GM19455 (cell line): ENCODE measurements at regions not wholly inside any gene's neighbourhood (a gene's known extent, or its start where the extent isn't known, plus 50 kb on each side); places are given as distances from the start of the nearest gene placed in this dataset.
"Not testable (repeated sequence)": the region's sequence is repeated elsewhere in the genome, so short reads cannot be mapped to it uniquely, and the experiment has no call there.

Experiments used
- ATAC-seq: cut with Tn5 transposase; IDR thresholded peaks from one replicate; pipeline ENCODE4 v1.9.1; 2021; ENCODE audit not compliant: unreplicated experiment

DNA sequence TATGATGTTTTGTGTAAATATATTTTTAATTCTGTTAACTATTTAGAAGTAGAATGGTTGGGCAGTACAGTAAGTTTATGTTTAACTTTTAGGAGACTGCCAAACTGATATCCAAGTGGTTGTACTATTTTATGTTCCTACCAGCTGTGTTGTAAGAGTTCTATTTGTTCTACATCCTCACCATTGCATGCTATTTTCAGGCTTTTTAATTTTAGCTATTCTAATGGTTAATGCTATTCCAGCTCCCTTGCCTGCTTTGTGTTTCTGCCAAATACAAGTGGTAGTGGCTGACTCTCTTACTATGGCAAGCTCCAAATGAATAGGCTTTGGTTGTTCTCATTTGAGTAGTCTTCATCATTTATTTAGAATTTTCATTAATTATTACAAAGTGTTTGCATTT, 476.4 kb downstream of the KIF4B start:
- no peak for ATAC-seq

DNA sequence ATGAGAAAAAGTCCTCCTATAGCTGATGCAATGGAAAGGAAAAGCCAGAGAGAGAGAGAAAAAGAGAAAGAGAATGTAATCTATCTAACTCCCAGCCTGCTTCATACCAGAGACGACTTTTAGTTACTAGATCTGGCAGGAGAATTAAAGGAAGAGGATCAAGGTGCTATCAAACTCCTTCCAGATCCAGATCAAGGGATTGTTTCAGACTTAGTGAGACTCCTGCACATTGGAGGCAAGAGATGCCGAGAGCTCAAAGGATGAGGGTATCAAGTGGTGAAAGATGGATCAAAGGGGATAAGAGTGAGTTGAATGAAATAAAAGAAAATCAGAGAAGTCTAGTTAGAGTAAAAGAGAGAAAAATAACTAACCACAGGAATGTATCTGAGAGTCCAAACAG, 478.6 kb downstream of the KIF4B start:
- ATAC-seq, result no peak

DNA sequence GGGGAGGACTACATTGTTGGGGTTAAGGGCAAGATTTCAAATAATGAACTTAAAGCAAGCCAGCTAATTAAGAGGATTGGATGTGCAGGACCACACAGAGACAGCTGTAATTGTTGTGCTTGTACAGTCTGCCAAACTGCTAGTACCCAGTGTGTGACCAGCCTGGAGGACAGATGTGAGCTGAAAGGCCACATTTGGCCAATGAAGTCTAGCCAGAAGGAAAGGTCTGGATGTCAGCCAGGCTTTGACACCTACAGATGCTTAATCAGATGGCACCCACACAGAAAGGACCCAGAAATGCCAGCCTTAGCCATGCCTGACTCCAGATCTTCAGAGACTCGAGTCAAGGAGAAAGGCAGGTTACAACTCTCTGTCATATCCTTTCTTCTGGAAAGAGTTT, 491.1 kb downstream of the KIF4B start:
- no peak for ATAC-seq

DNA sequence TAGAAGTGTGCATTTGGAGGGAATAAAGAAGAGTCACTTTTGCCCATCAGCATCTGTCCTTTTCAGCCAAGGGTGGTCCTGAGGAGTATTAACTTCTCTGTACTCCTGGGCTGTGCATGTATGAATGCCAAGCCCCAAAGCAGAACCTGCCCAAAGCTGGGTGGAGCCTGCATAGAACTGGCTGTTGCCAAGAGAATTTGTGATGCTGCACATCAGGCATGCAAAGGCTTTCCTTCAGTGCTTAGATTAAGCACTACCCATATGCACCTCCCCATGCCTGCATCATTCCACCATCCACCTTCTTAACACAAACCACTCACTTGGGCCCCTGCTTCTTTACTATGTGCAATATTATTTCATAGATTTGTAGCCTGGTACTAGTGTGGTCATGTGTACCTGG, 493.8 kb downstream of the KIF4B start:
- ATAC-seq, result no peak

DNA sequence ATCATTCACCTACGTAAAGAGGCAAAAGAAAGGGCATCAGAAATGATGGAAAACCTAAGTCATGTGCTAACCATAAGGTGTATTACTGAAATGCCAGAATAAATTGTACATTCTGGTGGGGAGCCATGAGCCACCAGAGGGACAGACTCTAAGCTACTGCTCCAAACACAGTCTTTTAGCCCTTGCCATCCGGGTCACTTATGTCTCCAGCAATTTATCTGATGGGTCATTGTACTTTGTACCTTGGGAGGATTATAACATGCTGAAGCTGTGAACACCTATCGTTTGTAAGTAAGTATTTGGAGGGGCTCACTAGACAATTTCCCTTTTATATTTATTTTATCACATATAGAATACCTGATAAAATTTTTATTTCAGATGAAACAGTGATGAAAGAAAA, 495.1 kb downstream of the KIF4B start:
- ATAC-seq, result no peak

DNA sequence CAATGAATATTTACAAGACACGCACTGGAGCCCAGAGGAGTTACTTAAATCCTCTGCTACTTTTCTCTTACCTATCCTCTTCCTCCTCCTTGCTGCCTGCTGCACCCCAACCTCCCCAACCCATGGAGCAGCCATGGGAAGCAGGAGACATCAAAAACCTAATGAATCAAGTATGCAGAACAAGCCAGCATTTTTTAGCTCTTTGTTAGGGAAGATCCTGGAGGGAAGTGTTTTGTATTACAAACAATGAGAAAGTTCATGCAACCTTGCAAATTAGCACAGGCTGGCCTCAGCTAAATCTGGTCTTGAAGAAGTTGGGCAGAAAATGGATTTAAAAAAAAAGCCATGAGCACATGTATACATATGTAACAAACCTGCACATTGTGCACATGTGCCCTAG, 498.8 kb downstream of the KIF4B start:
- ATAC-seq, result no peak

DNA sequence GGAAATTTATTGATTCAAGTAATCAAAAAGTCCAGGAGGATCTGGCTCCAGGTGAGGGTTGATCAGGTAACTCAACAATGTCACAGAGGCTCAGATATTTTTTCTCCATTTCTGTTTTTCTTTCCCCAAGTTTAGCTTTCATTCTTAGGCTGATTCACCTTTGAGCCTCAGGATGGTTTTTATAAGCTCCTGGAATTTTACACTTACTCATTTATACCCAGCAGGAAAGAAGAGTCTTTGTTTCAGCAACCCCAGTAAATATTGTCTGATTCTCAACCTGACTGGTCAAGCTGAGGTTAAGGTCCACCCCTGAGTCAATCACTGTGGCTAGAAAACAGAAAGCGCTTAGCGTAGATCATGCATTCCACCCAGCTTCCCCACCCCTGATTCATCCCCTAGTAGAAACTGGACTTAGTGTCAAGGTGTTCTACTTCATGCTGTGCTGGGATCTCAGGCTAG, 500.6 kb downstream of the KIF4B start:
- no peak for ATAC-seq

DNA sequence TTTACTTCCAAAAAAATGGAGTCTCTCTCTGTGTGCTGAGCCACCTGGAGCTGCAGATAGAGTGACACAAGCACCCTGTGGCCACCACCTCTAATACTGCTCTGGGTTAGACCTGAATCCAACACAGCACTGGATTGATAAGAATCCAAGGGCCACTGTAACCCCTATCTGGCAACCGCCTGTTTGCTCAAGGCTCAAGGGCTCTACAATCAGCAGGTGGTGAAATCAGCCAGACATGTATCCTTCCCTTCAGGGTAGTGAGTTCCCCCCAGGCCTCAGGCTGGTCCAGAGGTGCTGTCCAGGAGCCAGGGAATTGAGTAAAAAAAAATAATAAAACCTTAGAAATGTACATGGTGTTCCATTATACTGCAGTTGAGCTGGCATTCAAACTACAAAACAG, 509.0 kb downstream of the KIF4B start:
- no peak for ATAC-seq

DNA sequence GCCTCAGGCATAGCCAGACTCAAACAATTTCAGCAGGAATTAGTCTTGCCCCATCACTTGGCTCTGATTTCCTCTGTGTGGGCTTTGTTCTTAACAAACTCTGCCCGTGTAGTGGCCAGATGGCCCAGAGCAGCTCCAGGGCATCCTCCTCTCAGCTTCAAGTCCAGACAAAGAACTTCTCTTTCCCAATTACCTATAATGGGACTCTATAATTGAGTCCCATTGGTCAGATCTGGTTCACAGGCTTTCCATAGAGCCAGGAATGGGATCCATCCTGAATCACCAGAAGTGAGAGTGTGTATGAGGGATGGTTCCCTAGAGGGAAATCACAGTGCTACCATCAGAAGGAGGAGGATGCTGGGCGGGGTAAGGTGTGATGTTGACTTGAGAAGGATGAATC, 515.8 kb downstream of the KIF4B start:
- no peak for ATAC-seq

DNA sequence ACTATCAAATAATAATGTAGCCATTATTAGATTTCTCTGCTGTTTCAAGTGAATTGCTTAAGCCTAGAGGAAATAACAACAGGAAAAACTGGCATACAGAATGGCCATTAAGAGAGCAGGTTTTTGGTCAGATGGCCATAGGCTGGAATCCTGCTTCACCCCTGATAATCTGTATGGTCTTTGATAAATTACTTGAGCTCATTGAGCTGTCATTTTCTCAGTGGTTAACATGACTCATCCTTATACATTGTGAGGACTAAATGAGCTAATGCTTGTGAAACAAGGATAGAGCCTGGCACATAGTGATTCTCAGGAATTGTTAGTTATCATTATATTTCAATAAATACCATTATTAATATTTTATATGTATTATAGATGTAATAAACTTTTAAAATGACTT, 516.5 kb downstream of the KIF4B start:
- ATAC-seq, result no peak

DNA sequence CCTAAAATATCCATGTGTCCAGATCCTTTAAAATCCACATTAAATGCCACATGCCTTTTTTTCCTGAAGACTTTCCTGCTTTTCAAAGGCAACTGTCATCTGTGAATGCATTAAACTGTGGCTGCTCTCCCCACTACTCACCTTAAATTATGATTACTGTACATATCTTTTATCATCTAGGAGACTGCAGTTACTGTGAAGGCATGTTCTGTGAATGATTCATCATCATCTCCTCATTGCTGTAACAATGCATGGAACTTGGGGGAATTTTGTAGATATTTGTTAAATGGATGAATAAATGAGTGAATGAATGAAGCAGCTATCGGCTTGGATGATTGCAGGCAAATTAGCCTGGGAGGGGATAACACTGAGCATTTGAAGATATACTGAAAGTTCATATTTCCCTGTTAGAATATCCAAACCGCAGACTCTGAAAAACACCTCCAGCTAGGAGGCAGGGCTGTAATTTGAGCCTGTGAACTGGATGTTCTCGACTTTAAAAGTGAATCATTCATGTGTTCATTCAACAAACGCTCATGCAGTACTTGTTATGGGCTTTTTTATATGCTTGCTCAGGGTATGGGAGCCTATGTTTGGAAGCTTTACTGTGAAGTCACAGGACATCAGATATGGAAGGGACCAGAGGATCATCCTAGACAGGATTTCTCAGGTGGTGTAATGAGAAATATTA, 519.2 kb downstream of the KIF4B start:
- no peak for ATAC-seq

DNA sequence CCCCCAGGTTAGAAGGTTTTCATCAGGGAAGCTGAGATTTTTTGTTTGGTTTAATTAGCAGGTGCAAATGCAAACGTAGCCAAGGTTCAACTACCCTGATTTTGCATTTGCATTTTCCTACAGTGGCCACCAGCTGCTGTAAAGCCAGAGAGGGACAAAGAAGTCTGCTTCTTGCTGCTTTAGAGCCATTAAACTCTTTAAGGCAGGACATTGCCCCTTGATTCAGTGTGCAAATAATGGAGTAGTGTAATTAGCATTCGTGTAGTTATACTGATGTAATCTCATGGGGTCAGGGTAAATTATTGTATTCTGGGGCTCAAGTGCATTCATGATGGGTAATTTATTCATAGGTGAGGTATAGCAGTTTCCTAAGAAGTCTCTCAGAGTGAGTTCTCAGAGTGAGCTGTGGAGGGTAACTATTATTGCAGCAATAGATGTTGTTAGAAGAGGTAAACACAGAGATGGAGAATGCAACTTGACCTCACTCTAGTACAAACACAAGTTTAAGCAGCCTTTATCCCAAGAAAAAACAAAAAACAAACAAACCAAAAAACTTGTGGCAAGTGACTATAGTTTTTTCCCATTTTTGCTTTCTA, 526.5 kb downstream of the KIF4B start:
- no peak for ATAC-seq

DNA sequence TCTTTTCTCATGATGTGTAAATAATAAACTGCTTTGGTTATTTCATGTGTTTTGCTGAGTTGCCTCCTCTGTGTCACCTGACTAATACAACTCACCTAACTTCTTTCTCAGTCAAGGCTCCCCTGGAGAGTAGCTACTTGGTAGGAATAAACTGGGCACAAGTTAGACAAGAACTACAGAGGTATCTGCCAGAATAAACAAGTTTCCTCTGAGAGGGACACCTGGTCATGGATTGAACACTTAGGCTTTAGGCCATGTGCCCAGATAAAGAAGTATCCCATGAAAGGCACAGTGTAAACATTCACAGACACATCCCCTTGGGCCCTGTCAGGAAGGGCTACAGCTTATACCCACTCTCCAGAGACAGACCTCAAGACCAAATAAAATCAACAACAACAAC, 532.5 kb downstream of the KIF4B start:
- no peak for ATAC-seq

DNA sequence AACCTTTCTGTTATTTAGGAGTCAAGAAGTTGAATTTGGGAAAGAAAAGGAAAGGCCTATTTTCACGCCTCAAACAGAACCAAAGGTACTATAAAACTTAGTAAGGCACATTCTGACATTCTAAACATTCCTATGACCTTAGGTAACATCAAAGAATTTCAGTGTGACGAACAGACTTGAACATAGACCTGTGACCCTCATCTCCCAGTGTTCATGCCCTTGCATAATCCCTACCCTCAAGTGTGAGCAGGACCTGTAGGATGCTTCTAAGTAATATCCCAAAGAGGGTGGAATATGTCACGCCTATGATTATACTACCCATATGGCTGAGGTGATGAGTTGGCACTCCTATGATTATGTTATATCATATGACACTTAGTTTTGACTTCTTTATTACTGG, 540.9 kb downstream of the KIF4B start:
- ATAC-seq, result no peak

DNA sequence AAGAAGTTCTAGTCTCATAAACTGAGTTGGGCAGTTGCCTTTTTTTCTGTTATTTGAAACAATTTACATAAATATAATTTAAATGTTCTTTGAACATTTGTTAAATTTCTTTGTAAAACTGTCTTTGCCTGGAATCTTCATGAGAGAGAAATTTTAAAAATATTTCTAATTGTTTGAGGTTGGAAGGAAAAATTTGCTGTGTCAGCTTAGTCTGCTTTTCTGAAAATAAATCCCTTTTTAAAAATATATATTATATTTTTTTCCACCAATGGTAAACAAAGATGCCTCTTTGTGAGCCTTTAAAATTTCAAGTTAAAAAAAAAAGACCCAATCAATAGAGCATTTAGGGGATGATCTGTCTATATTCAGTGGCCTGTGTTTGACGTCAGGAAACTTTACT, 542.7 kb downstream of the KIF4B start:
- no peak for ATAC-seq

DNA sequence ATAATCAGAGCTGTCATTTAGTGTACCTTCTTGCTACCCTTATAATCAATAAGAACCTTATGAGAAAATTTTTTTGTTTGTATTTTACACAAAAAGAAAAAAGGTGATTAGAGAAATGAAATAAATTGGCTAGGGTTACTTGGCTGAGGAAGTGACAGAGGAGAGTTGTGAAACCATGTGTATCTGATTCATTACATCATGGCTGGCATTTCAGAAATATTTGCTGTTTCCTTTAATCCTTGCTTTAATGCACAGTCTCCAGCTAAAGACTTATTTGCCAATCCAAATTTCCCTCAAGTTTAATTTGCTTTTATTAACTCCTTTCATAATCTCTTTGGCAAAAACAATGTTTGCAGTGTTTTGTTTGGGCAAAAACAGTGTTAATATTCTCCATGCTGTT, 543.1 kb downstream of the KIF4B start:
- no peak for ATAC-seq

DNA sequence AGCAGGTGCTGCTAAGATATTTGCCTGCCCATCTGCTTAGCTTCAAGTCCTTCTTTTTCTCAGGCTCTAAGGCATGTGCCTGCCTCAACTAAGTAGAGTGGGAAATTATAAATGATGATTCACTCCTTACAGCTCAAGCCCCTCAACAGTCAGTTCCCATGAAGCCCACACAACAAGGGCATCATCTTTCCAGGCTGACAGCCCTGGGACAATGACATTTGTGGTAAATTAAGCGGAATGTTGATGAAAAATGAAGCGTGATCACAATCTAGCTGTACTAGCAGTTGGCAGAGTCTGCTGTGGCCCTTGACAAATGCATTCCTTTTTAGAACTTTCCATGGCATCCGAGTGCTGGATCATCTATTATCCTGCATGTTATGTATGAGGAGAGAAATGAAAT, 548.6 kb downstream of the KIF4B start:
- no peak for ATAC-seq

DNA sequence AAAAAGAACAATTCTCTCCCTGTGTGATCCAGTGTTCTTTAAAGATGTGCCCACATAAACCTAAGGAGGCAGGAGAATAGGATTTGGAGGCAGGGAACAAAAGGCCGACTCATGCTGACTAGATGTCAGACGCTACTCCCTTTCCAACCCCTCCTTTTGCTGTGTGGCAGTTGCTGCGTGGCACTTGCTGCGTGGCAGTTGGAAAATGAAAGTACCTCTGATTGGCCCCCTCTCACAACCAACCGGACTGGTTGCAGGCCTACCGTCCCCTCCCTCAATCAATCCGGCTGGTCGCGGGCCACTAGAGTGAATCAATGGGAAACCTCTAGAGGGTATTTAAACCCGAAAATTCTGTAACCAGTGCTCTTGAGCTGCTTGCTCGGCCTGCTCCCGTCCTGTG, 551.0 kb downstream of the KIF4B start:
- ATAC-seq, result no peak

DNA sequence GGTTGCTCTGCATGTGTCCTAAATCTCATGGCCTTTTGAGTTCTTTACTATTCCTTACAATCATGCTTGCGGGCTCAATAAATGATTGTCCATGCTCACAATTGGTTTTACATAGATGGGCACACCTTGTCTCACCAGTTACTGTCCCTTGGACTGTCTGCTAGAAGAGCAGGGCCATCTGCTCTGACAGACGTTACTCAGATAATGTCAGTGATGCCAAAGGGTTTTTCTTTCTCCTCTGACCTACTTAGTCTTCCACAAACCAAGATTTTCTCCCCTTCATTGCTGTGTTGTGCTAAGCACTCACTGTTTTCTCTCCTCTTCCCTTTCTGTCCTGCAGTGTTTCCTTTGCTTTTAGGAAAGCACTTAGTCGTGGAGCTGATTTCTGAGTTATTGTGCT, 562.3 kb downstream of the KIF4B start:
- ATAC-seq, result no peak

DNA sequence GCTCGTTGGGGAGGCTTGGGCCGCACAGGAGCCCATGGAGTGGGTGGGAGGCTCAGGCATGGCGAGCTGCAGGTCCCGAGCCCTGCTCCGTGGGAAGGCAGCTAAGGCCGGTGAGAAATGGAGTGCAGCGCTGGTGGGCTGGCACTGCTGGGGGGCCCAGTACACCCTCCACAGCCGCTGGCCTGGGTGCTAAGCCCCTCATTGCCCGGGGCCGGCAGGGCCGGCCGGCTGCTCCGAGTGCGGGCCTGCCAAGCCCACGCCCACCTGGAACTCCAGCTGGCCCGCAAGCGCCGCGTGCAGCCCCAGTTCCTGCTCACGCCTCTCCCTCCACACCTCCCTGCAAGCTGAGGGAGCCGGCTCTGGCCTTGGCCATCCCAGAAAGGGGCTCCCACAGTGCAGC, 573.3 kb downstream of the KIF4B start:
- ATAC-seq, result not testable (repeated sequence)

DNA sequence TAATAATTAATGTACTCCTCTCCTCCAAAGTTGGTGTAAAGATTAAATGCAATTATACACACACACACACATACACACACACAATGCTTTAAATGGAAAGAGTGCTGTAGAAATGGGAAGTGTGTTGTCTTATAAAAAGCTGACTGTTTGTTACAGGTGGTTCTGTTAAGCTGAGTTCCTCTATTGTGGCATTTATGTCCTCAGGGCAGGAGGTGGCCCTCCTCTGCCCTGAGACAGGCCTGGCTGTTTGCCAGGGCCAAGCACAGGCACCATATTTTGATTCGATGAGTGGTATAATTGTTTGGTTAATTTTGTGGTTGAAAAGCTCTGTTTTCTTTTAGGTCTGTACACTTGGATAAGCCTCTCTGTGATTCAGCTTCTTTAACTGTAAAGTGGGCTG, 573.9 kb downstream of the KIF4B start:
- ATAC-seq, result no peak

DNA sequence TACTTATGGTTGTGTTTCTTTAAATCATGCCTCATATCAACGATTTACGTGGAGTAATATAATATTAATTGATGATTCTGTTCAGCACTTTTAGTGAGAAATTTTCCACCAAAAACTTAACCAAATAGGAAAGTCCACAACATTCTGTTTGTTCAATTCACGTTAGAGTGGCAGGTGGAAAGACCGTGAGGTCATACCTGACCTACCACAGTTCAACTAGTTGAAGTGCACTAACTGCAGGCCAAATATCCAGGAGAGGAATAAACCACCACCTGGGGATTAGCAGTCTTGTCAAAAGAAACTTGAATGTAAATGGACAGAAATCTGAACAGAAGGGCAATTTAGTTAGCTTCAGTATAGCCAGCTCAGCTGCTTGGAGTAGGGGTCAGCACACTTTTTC, 577.7 kb downstream of the KIF4B start:
- no peak for ATAC-seq

DNA sequence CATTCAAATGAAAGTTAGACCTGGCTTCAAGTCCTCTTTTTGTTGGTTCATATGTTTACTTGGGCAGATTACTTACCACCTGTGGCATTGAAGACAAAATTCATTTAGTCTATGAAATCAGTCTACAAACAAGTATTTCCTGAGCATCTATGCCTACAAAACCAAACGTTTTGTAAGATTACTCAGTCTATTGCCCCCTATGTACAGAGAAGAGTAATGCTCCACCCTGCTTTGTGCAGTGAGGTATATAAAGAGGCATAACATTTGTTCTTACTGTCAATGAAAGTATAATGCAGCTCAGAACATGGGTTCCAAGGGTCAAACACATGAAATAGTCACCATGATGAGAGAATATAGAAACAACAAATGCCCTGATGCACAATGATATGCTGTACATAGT, 580.7 kb downstream of the KIF4B start:
- no peak for ATAC-seq
